ENCODE measurements at regions not wholly inside any gene's neighbourhood (a gene's known extent, or its start where the extent isn't known, plus 50 kb on each side); places are given as distances from the start of the nearest gene placed in this dataset.
A peak's percentile ranks its signal among the peaks of the same experiment; 100 is the strongest.

GRCh38 chr10:4391683-4392082 is 434.3 kb upstream of the AKR1E2 start:
- ATAC-seq (no peak), DNase-seq (no peak)
- TF ChIP-seq CTCF (IDR thresholded peaks at IDR 0.05) = no peak
- H3K27ac ChIP-seq = no peak overlapping the region
- WGBS, 2 donors = 81 to 88% methylated on average over 3 of the region's 3 CpGs
- H3K4me1 ChIP-seq = no peaks in the 10 kb centered on the region
- intact Hi-C loops (cut with DNase I) = no loop called here
- no peaks in the 10 kb centered on the region for H3K9me3 ChIP-seq
- H3K4me3 ChIP-seq = no peak overlapping the region
- H3K27me3 ChIP-seq = no peaks in the 10 kb centered on the region
- no peaks in the 10 kb centered on the region for H3K36me3 ChIP-seq

- H3K9me3 ChIP-seq = no peaks in the 10 kb centered on the region
- no peak for DNase-seq
- H3K36me3 ChIP-seq = no peaks in the 10 kb centered on the region
- intact Hi-C loops (cut with DNase I) = no loop called here
- H3K27me3 ChIP-seq = no peaks in the 10 kb centered on the region
- H3K4me1 ChIP-seq = no peaks in the 10 kb centered on the region
- no peak overlapping the region for H3K4me3 ChIP-seq
- no peak overlapping the region for H3K27ac ChIP-seq
- no peak for TF ChIP-seq CTCF (IDR thresholded peaks at IDR 0.05)
- WGBS, 2 donors = 91 to 94% methylated on average over 2 of the region's 2 CpGs
- peak in 1 of 8 donors; percentile 56 for ATAC-seq
Measured at GRCh38 chr10:4390219-4390618, 435.8 kb upstream of the AKR1E2 start.

GRCh38 chr10:4385231-4385870 is 440.7 kb upstream of the AKR1E2 start:
- intact Hi-C loops (cut with DNase I) = no loop called here
- no peak overlapping the region for H3K4me3 ChIP-seq
- TF ChIP-seq CTCF (IDR thresholded peaks at IDR 0.05) = no peak
- 93 to 99% methylated on average over 7 of the region's 7 CpGs for WGBS, 2 donors
- no peaks in the 10 kb centered on the region for H3K36me3 ChIP-seq
- no peaks in the 10 kb centered on the region for H3K27me3 ChIP-seq
- no peak overlapping the region for H3K27ac ChIP-seq
- ATAC-seq (no peak), DNase-seq (no peak)
- H3K9me3 ChIP-seq = no peaks in the 10 kb centered on the region
- peaks cover 0 to 11% (median 0%) of the 10 kb centered on the region in 9 donors for H3K4me1 ChIP-seq

- ATAC-seq = no peak
- DNase-seq = no peak
- no peaks in the 10 kb centered on the region for H3K27me3 ChIP-seq
- no peak for TF ChIP-seq CTCF (IDR thresholded peaks at IDR 0.05)
- peaks cover 0 to 11% (median 0%) of the 10 kb centered on the region in 9 donors for H3K4me1 ChIP-seq
- 57 to 68% methylated on average over 4 of the region's 4 CpGs for WGBS, 2 donors
- intact Hi-C loops (cut with DNase I) = no loop called here
- H3K27ac ChIP-seq = no peak overlapping the region
- no peak overlapping the region for H3K4me3 ChIP-seq
- no peaks in the 10 kb centered on the region for H3K36me3 ChIP-seq
- H3K9me3 ChIP-seq = no peaks in the 10 kb centered on the region
Measured at GRCh38 chr10:4384245-4384644, 441.8 kb upstream of the AKR1E2 start.
